ENCODE measurements at regions not wholly inside any gene's neighbourhood (a gene's known extent, or its start where the extent isn't known, plus 50 kb on each side); places are given as distances from the start of the nearest gene placed in this dataset.

GRCh38 chr5:42360056-42360455 is 63.2 kb upstream of the GHR start:
- DNase-seq (ENCODE audit: low spot score), result no peak

GRCh38 chr5:42360616-42361314 is 62.5 kb upstream of the GHR start:
- DNase-seq (ENCODE audit: low spot score), result no peak

- no peak for DNase-seq (ENCODE audit: low spot score)
Measured at GRCh38 chr5:42361315-42361688, 61.9 kb upstream of the GHR start.

GRCh38 chr5:42366051-42366450 is 57.2 kb upstream of the GHR start:
- no peak for DNase-seq (ENCODE audit: low spot score)

Measured in hematopoietic multipotent progenitor cell treated with erythropoietin and hydrocortisone succinate and interleukin-3 and kit ligand, for 15 days (in vitro differentiated cells).